PC-3 (cell line): ENCODE measurements at regions not wholly inside any gene's neighbourhood (a gene's known extent, or its start where the extent isn't known, plus 50 kb on each side); places are given as distances from the start of the nearest gene placed in this dataset.

Experiments
- ATAC-seq: fragments of 200-7000 bp; cut with Tn5 transposase; 2 replicates; pipeline ENCODE4 v1.9.1; 2020; ENCODE audit warnings: mild to moderate bottlenecking, moderate library complexity
- BruUV-seq: library from RNA; stranded (reverse); fragments of 400-500 nt; replicated peaks from 2 replicates; lab custom pipeline; 2021; lab: Mats Ljungman, UMichigan
- CTCF ChIA-PET: fragments of 300-600 bp; sonication (Branson Sonifier 250); formaldehyde crosslinking; loops from one replicate; lab custom pipeline; 2022; ENCODE audit warnings: antibody characterized with exemption; lab: Charles Lee
- POLR2A ChIA-PET: fragments of 300-600 bp; sonication (Branson Sonifier 250); formaldehyde crosslinking; loops from one replicate; lab custom pipeline; 2022; ENCODE audit warnings: antibody characterized with exemption; ENCODE audit not compliant: unreplicated experiment; lab: Charles Lee
- DNase-seq: peaks from one replicate; pipeline ENCODE4 v3.0.0-alpha.2; 2015
- H2AFZ ChIP-seq: fragments of 300-600 bp; sonication (generic); 2 replicates; pipeline ENCODE4 v1.6.0; 2016; ENCODE audit warnings: antibody characterized with exemption, low read length
- H3F3A ChIP-seq: fragments of 300-600 bp; sonication (generic); one replicate; pipeline ENCODE4 v1.6.0; 2017; ENCODE audit warnings: antibody characterized with exemption, low read length, control low read depth, mild to moderate bottlenecking; ENCODE audit not compliant: unreplicated experiment
- H3K27ac ChIP-seq: fragments of 300-600 bp; sonication (generic); 2 replicates; pipeline ENCODE4 v1.5.1; 2016; ENCODE audit warnings: mild to moderate bottlenecking, low read length
- H3K27me3 ChIP-seq: fragments of 300-600 bp; sonication (generic); 2 replicates; pipeline ENCODE4 v1.6.1; 2016; ENCODE audit warnings: low read length, mixed read lengths
- H3K36me3 ChIP-seq: fragments of 300-600 bp; sonication (generic); 2 replicates; pipeline ENCODE4 v1.6.1; 2016; ENCODE audit warnings: low read depth, mixed run types, low read length, mixed read lengths
- H3K4me1 ChIP-seq: fragments of 300-600 bp; sonication (generic); 2 replicates; pipeline ENCODE4 v1.5.1; 2016; ENCODE audit warnings: low read length; ENCODE audit not compliant: insufficient read depth
- H3K4me2 ChIP-seq: fragments of 300-600 bp; sonication (generic); 2 replicates; pipeline ENCODE4 v1.6.0; 2016; ENCODE audit warnings: low read length
- H3K4me3 ChIP-seq: fragments of 300-600 bp; sonication (generic); 2 replicates; pipeline ENCODE4 v1.5.1; 2016; ENCODE audit warnings: mild to moderate bottlenecking, low read length, mixed read lengths
- H3K79me2 ChIP-seq: fragments of 300-600 bp; sonication (generic); 2 replicates; pipeline ENCODE4 v1.6.1; 2017; ENCODE audit warnings: low read length, mixed read lengths
- H3K9ac ChIP-seq: fragments of 300-600 bp; sonication (generic); 2 replicates; pipeline ENCODE4 v1.6.0; 2016; ENCODE audit warnings: mild to moderate bottlenecking, low read length
- H3K9me2 ChIP-seq: fragments of 300-600 bp; sonication (generic); replicated peaks from 2 replicates; pipeline ENCODE4 v1.6.1; 2016; ENCODE audit warnings: mixed run types, low read length, mixed read lengths
- H3K9me3 ChIP-seq: fragments of 300-600 bp; sonication (generic); 2 replicates; pipeline ENCODE4 v1.6.1; 2016; ENCODE audit warnings: low read length, mixed read lengths
- H4K20me1 ChIP-seq: fragments of 300-600 bp; sonication (generic); 2 replicates; pipeline ENCODE4 v1.6.1; 2016; ENCODE audit warnings: low read length, mixed read lengths
- CTCF ChIP-seq: fragments of 300-600 bp; sonication (generic); conservative IDR thresholded peaks from 2 replicates; pipeline ENCODE4 v1.5.1; 2017; ENCODE audit warnings: antibody characterized with exemption, low read depth, mild to moderate bottlenecking, low read length
- EZH2 ChIP-seq: fragments of 300-600 bp; sonication (generic); IDR thresholded peaks from one replicate; pipeline ENCODE4 v1.6.1; 2017; ENCODE audit warnings: antibody characterized with exemption, mild to moderate bottlenecking, low read length; ENCODE audit not compliant: unreplicated experiment
- EZH2phosphoT487 ChIP-seq: fragments of 300-600 bp; sonication (generic); IDR thresholded peaks from 2 replicates; pipeline ENCODE4 v1.6.1; 2018; ENCODE audit warnings: mild to moderate bottlenecking, antibody characterized with exemption, low read length, borderline replicate concordance
- intact Hi-C: fragments of 100-400 bp; cut with micrococcal nuclease; formaldehyde crosslinking; loops from 2 replicates; pipeline ENCODE4 v1.9.0; 2023

GRCh38 chr3:154708554-154708953 is 278.6 kb upstream of the GPR149 start:
- no peak for TF ChIP-seq CTCF
- TF ChIP-seq EZH2 = no peak
- TF ChIP-seq EZH2phosphoT487 = no peak
- Histone ChIP-seq H3K9me2 (no peaks in the 10 kb centered on the region), H3K4me3 (no peak overlapping the region), H3K79me2 (no peaks in the 10 kb centered on the region), H3K27ac (no peak overlapping the region), H3K9me3 (no peaks in the 10 kb centered on the region), H3K9ac (no peak overlapping the region), H3K27me3 (peaks cover 33% of the 10 kb centered on the region), H3F3A (no peaks in the 10 kb centered on the region), H3K36me3 (no peaks in the 10 kb centered on the region), H4K20me1 (no peaks in the 10 kb centered on the region), H3K4me2 (no peak overlapping the region), H2AFZ (no peak overlapping the region), H3K4me1 (no peaks in the 10 kb centered on the region)
- ChIA-PET POLR2A (no interaction called here), CTCF (no interaction called here)
- DNase-seq = no peak
- no peak for ATAC-seq
- intact Hi-C loops = no loop called here
- no TSS peak for BruUV-seq

GRCh38 chr3:154701055-154701454 is 271.1 kb upstream of the GPR149 start:
- TF ChIP-seq EZH2 (no peak), CTCF (no peak)
- no TSS peak for BruUV-seq
- DNase-seq = no peak

GRCh38 chr3:154690413-154690812 is 260.4 kb upstream of the GPR149 start:
- no TSS peak for BruUV-seq
- H3K4me1 ChIP-seq = no peaks in the 10 kb centered on the region
- ChIA-PET POLR2A (no interaction called here), CTCF (no interaction called here)
- no peaks in the 10 kb centered on the region for H3K9me2 ChIP-seq
- no peak overlapping the region for H3K27ac ChIP-seq
- no peak overlapping the region for H3K4me2 ChIP-seq
- no peak overlapping the region for H3K9ac ChIP-seq
- ATAC-seq (no peak), DNase-seq (no peak)
- TF ChIP-seq EZH2phosphoT487 = no peak
- no peak for TF ChIP-seq CTCF
- no peak for TF ChIP-seq EZH2
- no peaks in the 10 kb centered on the region for H3F3A ChIP-seq
- no peak overlapping the region for H3K4me3 ChIP-seq
- no peaks in the 10 kb centered on the region for H3K27me3 ChIP-seq
- no peaks in the 10 kb centered on the region for H3K79me2 ChIP-seq
- intact Hi-C loops = no loop called here
- H4K20me1 ChIP-seq = no peaks in the 10 kb centered on the region
- no peaks in the 10 kb centered on the region for H3K36me3 ChIP-seq
- H2AFZ ChIP-seq = no peak overlapping the region
- H3K9me3 ChIP-seq = no peaks in the 10 kb centered on the region

More at GRCh38 chr3:154701055-154701454, 271.1 kb upstream of the GPR149 start:
- Histone ChIP-seq H3K9me3 (no peaks in the 10 kb centered on the region), H3K9me2 (no peaks in the 10 kb centered on the region), H3K36me3 (no peaks in the 10 kb centered on the region), H3K4me3 (no peak overlapping the region), H3K9ac (no peak overlapping the region), H3K27ac (no peak overlapping the region), H3K4me2 (no peak overlapping the region), H3K79me2 (no peaks in the 10 kb centered on the region), H3K27me3 (0 out of 2 replicates have a peak, but pooled peaks cover 11% of the 10 kb centered on the region), H4K20me1 (no peaks in the 10 kb centered on the region), H3F3A (no peaks in the 10 kb centered on the region), H3K4me1 (no peaks in the 10 kb centered on the region), H2AFZ (no peak overlapping the region)
- ChIA-PET CTCF (no interaction called here), POLR2A (no interaction called here)
- intact Hi-C loops = no loop called here
- no peak for ATAC-seq
